ENCODE measurements at regions not wholly inside any gene's neighbourhood (a gene's known extent, or its start where the extent isn't known, plus 50 kb on each side); places are given as distances from the start of the nearest gene placed in this dataset.

GRCh38 chr14:29459969-29460560 lies 467.6 kb downstream of the PRKD1 start:
- peaks cover 5 to 6% of the 10 kb centered on the region in 2 donors for H3K9me3 Mint-ChIP-seq
- H3K36me3 Mint-ChIP-seq (ENCODE audit: insufficient read depth in 2 of 2) = peaks cover 0 to 1% of the 10 kb centered on the region in 2 donors
- no peaks in the 10 kb centered on the region for H3K27me3 Mint-ChIP-seq (ENCODE audit: low read depth)
- no peak overlapping the region for H3K27ac Mint-ChIP-seq
- no peaks in the 10 kb centered on the region for H3K4me1 Mint-ChIP-seq (ENCODE audit: low read depth)
- DNase-seq (no peak), ATAC-seq (replicated peaks in 1 of 2) (no peak)
- no peak overlapping the region for H3K4me3 Mint-ChIP-seq

GRCh38 chr14:29461101-29461500 lies 466.5 kb downstream of the PRKD1 start:
- no peak for ATAC-seq (replicated peaks in 1 of 2)
- Mint-ChIP-seq H3K9me3 (peaks cover 4 to 5% of the 10 kb centered on the region in 2 donors), H3K4me1 (ENCODE audit: low read depth) (no peaks in the 10 kb centered on the region), H3K4me3 (no peak overlapping the region), H3K36me3 (ENCODE audit: insufficient read depth in 2 of 2) (no peaks in the 10 kb centered on the region), H3K27ac (no peak overlapping the region), H3K27me3 (ENCODE audit: low read depth) (no peaks in the 10 kb centered on the region)
- no peak for DNase-seq

GRCh38 chr14:29461506-29461905 lies 466.1 kb downstream of the PRKD1 start:
- peaks cover 4 to 5% of the 10 kb centered on the region in 2 donors for H3K9me3 Mint-ChIP-seq
- H3K4me3 Mint-ChIP-seq = no peak overlapping the region
- H3K27me3 Mint-ChIP-seq (ENCODE audit: low read depth) = no peaks in the 10 kb centered on the region

GRCh38 chr14:29462321-29462720 lies 465.3 kb downstream of the PRKD1 start:
- Mint-ChIP-seq H3K4me3 (no peak overlapping the region), H3K9me3 (peaks cover 4 to 5% of the 10 kb centered on the region in 2 donors), H3K27ac (no peak overlapping the region), H3K36me3 (ENCODE audit: insufficient read depth in 2 of 2) (no peaks in the 10 kb centered on the region), H3K4me1 (ENCODE audit: low read depth) (no peaks in the 10 kb centered on the region), H3K27me3 (ENCODE audit: low read depth) (no peaks in the 10 kb centered on the region)
- no peak for ATAC-seq (replicated peaks in 1 of 2)
- DNase-seq = no peak

More at GRCh38 chr14:29461506-29461905, 466.1 kb downstream of the PRKD1 start:
- no peaks in the 10 kb centered on the region for H3K36me3 Mint-ChIP-seq (ENCODE audit: insufficient read depth in 2 of 2)
- H3K27ac Mint-ChIP-seq = no peak overlapping the region
- no peaks in the 10 kb centered on the region for H3K4me1 Mint-ChIP-seq (ENCODE audit: low read depth)
- DNase-seq = no peak
- no peak for ATAC-seq (replicated peaks in 1 of 2)

- peaks cover 4 to 5% of the 10 kb centered on the region in 2 donors for H3K9me3 Mint-ChIP-seq
- H3K4me1 Mint-ChIP-seq (ENCODE audit: low read depth) = no peaks in the 10 kb centered on the region
- H3K4me3 Mint-ChIP-seq = no peak overlapping the region
- no peak overlapping the region for H3K27ac Mint-ChIP-seq
- no peaks in the 10 kb centered on the region for H3K27me3 Mint-ChIP-seq (ENCODE audit: low read depth)
- DNase-seq (no peak), ATAC-seq (replicated peaks in 1 of 2) (no peak)
- no peaks in the 10 kb centered on the region for H3K36me3 Mint-ChIP-seq (ENCODE audit: insufficient read depth in 2 of 2)
Observed at GRCh38 chr14:29462772-29463171, 464.9 kb downstream of the PRKD1 start.

GRCh38 chr14:29463727-29464395 lies 463.8 kb downstream of the PRKD1 start:
- Mint-ChIP-seq H3K4me1 (ENCODE audit: low read depth) (no peaks in the 10 kb centered on the region), H3K9me3 (peaks cover 4 to 5% of the 10 kb centered on the region in 2 donors), H3K27ac (no peak overlapping the region), H3K36me3 (ENCODE audit: insufficient read depth in 2 of 2) (no peaks in the 10 kb centered on the region), H3K27me3 (ENCODE audit: low read depth) (no peaks in the 10 kb centered on the region), H3K4me3 (no peak overlapping the region)
- DNase-seq (no peak), ATAC-seq (replicated peaks in 1 of 2) (no peak)

- H3K4me3 Mint-ChIP-seq = no peak overlapping the region
- no peak overlapping the region for H3K27ac Mint-ChIP-seq
- H3K27me3 Mint-ChIP-seq (ENCODE audit: low read depth) = no peaks in the 10 kb centered on the region
- no peaks in the 10 kb centered on the region for H3K36me3 Mint-ChIP-seq (ENCODE audit: insufficient read depth in 2 of 2)
- H3K9me3 Mint-ChIP-seq = peaks cover 0 to 2% of the 10 kb centered on the region in 2 donors
- H3K4me1 Mint-ChIP-seq (ENCODE audit: low read depth) = no peaks in the 10 kb centered on the region
- DNase-seq (no peak), ATAC-seq (replicated peaks in 1 of 2) (no peak)
Observed at GRCh38 chr14:29465095-29465494, 462.6 kb downstream of the PRKD1 start.

GRCh38 chr14:29475641-29476040 lies 452.0 kb downstream of the PRKD1 start:
- peaks cover 5 to 6% of the 10 kb centered on the region in 2 donors for H3K9me3 Mint-ChIP-seq
- no peak overlapping the region for H3K4me3 Mint-ChIP-seq
- H3K4me1 Mint-ChIP-seq (ENCODE audit: low read depth) = no peaks in the 10 kb centered on the region
- no peak for DNase-seq
- H3K27me3 Mint-ChIP-seq (ENCODE audit: low read depth) = no peaks in the 10 kb centered on the region
- H3K27ac Mint-ChIP-seq = no peak overlapping the region
- H3K36me3 Mint-ChIP-seq (ENCODE audit: insufficient read depth in 2 of 2) = peaks cover 0 to 2% of the 10 kb centered on the region in 2 donors
- ATAC-seq (replicated peaks in 1 of 2) = no peak

- peaks cover 1 to 8% of the 10 kb centered on the region in 2 donors for H3K9me3 Mint-ChIP-seq
- DNase-seq (no peak), ATAC-seq (replicated peaks in 1 of 2) (no peak)
- H3K27ac Mint-ChIP-seq = no peak overlapping the region
- no peaks in the 10 kb centered on the region for H3K4me1 Mint-ChIP-seq (ENCODE audit: low read depth)
- peaks cover 0 to 2% of the 10 kb centered on the region in 2 donors for H3K36me3 Mint-ChIP-seq (ENCODE audit: insufficient read depth in 2 of 2)
- no peaks in the 10 kb centered on the region for H3K27me3 Mint-ChIP-seq (ENCODE audit: low read depth)
- no peak overlapping the region for H3K4me3 Mint-ChIP-seq
Observed at GRCh38 chr14:29486132-29486531, 441.5 kb downstream of the PRKD1 start.

- Mint-ChIP-seq H3K36me3 (ENCODE audit: insufficient read depth in 2 of 2) (peaks cover 0 to 2% of the 10 kb centered on the region in 2 donors), H3K4me3 (no peak overlapping the region), H3K27ac (no peak overlapping the region), H3K9me3 (peaks cover 1 to 9% of the 10 kb centered on the region in 2 donors), H3K4me1 (ENCODE audit: low read depth) (no peaks in the 10 kb centered on the region), H3K27me3 (ENCODE audit: low read depth) (no peaks in the 10 kb centered on the region)
- DNase-seq (no peak), ATAC-seq (replicated peaks in 1 of 2) (no peak)
Observed at GRCh38 chr14:29489911-29490425, 437.7 kb downstream of the PRKD1 start.

GRCh38 chr14:29493849-29494248 lies 433.8 kb downstream of the PRKD1 start:
- Mint-ChIP-seq H3K4me1 (ENCODE audit: low read depth) (no peaks in the 10 kb centered on the region), H3K36me3 (ENCODE audit: insufficient read depth in 2 of 2) (no peaks in the 10 kb centered on the region), H3K4me3 (no peak overlapping the region), H3K27me3 (ENCODE audit: low read depth) (no peaks in the 10 kb centered on the region), H3K27ac (no peak overlapping the region), H3K9me3 (peaks cover 2 to 9% of the 10 kb centered on the region in 2 donors)
- ATAC-seq (replicated peaks in 1 of 2) (no peak), DNase-seq (no peak)

GRCh38 chr14:29494312-29494711 lies 433.3 kb downstream of the PRKD1 start:
- H3K4me1 Mint-ChIP-seq (ENCODE audit: low read depth) = no peaks in the 10 kb centered on the region
- no peaks in the 10 kb centered on the region for H3K36me3 Mint-ChIP-seq (ENCODE audit: insufficient read depth in 2 of 2)
- no peak overlapping the region for H3K27ac Mint-ChIP-seq
- ATAC-seq (replicated peaks in 1 of 2) = no peak
- peaks cover 2 to 9% of the 10 kb centered on the region in 2 donors for H3K9me3 Mint-ChIP-seq
- no peak overlapping the region for H3K4me3 Mint-ChIP-seq
- H3K27me3 Mint-ChIP-seq (ENCODE audit: low read depth) = no peaks in the 10 kb centered on the region
- no peak for DNase-seq

- H3K4me3 Mint-ChIP-seq = no peak overlapping the region
- DNase-seq = no peak
- H3K27me3 Mint-ChIP-seq (ENCODE audit: low read depth) = no peaks in the 10 kb centered on the region
- H3K9me3 Mint-ChIP-seq = peaks cover 3 to 6% of the 10 kb centered on the region in 2 donors
- H3K36me3 Mint-ChIP-seq (ENCODE audit: insufficient read depth in 2 of 2) = peaks cover 0 to 1% of the 10 kb centered on the region in 2 donors
- no peak overlapping the region for H3K27ac Mint-ChIP-seq
- H3K4me1 Mint-ChIP-seq (ENCODE audit: low read depth) = no peaks in the 10 kb centered on the region
- ATAC-seq (replicated peaks in 1 of 2) = no peak
Observed at GRCh38 chr14:29503903-29504302, 423.7 kb downstream of the PRKD1 start.
